Kidney glomerular epithelial cell (primary cell): ENCODE measurements at regions not wholly inside any gene's neighbourhood (a gene's known extent, or its start where the extent isn't known, plus 50 kb on each side); places are given as distances from the start of the nearest gene placed in this dataset.
"Not testable (repeated sequence)": the region's sequence is repeated elsewhere in the genome, so short reads cannot be mapped to it uniquely, and the experiment has no call there.

Experiments
- DNase-seq: peaks from one replicate; lab custom pipeline; 2025; lab: John Stamatoyannopoulos, UW

DNA sequence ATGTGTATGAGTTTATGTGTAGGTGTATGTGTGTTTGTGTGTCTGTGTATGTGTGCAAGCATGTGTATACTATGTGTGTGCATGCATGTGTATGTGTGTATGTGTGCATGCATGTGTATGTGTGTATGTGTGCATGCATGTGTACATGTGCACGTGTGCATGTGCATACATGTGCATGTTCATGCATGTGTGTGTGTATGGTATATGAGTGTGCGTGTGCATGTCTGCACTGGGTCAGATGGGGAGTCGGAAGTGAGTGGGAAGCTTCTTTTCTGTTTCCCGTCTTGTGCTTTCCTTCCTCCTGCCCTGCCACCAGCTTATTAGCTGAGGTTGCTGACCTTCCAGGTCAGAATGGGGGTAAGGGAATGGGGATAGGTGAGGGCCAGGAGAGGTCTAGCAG, 174.7 kb downstream of the MAP2K4 start:
- DNase-seq, result no peak

DNA sequence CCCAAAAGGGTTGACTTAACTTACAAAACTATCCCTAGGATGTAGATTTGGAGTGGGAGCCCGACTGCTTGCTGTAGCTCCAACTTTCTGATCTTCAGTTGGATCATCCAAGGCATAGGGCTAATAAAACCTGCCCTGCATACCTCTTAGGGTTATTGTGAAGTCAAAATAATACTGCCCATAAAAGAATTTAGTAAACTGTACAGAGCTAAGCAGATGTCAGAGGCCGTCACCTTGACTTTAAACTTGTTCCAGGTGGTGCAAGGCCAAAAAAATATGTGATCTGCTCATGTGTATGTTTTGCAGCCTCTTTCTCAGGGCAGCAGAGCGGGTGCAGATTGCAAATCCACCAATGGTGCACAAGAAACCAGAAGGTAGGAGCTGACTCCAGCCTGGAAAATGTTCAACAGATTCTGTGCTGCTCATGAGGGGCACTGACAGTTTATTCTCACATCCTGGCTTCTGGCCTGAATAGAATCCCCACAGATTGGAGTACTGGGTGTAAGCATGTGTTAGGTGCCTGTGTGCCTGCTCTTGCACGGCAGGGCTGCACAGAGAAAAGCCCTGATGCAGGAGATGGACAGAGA, 180.7 kb downstream of the MAP2K4 start:
- DNase-seq, result no peak

DNA sequence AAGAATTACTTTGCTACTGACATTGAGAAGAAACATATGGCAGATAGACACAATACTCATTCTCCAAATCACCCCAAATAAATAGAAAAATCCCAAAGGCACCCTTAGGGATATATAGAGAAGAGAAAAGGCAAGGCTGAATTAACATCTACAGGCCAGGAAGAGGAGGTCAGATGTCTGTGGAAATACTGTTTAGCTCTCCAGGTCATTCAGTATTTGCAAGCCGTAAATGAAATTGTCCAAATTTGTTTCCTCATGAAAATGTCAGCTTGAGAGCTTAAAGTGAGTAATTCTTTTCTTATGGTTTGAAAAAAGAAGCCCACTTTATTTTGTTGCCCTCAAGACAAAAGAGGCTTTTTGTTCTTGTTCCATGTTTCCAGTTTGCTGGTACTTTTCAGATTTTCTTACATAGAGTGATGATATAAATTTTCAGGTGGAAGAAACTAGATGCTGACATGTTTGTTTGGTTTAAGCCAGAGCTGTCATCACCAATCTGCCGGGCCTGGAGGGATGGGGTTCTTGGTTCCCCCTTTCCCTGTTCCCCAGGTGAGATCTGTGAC, 189.0 kb downstream of the MAP2K4 start:
- no peak for DNase-seq

DNA sequence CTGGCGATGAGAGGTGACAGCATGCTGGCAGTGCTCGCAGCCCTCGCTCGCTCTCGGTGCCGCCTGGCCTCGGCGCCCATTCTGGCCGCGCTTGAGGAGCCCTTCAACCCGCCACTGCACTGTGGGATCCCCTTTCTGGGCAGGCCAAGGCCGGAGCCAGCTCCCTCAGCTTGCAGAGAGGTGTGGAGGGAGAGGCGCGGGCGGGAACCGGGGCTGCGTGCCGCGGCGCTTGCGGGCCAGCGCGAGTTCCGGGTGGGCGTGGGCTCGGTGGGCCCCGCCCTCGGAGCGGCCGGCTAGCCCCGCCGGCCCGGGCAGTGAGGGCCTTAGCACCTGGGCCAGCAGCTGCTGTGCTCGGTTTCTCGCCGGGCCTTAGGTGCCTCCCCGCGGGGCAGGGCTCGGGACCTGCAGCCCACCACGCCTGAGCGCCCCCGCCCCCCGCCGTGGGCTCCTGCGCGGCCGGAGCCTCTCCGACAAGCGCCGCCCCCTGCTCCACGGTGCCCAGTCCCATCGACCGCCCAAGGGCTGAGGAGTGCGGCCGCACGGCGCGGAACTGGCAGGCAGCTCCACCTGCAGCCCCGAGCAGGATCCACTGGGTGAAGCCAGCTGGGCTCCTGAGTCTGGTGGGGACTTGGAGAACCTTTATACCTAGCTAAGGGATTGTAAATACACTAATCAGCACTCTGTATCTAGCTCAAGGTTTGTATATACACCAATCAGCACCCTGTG, 200.2 kb downstream of the MAP2K4 start:
- DNase-seq, result not testable (repeated sequence)

DNA sequence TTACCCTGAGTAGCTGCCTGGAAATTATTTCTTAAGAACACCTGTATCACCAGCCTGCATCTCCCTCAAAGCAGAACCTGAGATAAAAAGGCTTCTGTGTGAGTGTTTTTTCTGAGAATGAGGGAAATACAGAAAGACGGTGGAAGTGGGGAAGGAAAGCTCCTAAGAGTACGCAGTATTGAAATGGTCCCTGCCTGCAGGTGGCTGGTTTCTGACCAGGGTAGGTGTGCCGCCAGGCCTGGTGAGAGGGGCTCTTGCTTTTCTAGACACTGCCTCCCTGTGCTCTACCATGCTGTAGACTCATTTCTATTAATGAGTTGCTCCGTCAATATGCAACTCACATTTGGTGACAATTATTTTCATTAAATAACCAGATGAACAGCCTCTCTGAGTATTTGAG, 201.7 kb downstream of the MAP2K4 start:
- no peak for DNase-seq

DNA sequence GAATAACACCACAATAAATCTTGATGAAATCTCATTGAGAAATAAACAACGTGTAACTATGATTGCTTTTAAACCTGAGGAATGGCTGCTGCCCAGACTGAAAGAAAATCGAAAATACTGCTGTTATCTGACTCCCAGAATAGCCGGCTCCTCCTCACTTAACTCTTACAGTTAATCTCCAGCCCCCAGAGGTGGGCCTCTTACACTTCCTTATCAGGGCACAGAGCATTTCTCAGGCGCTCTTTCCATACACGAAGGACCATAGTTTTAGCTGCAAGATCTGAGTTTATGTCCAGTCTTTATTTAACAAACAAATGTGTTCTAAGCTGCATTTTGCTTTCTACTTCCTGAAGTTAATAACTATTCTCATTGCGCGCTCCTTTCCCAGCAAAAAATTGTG, 206.9 kb downstream of the MAP2K4 start:
- DNase-seq, result no peak

DNA sequence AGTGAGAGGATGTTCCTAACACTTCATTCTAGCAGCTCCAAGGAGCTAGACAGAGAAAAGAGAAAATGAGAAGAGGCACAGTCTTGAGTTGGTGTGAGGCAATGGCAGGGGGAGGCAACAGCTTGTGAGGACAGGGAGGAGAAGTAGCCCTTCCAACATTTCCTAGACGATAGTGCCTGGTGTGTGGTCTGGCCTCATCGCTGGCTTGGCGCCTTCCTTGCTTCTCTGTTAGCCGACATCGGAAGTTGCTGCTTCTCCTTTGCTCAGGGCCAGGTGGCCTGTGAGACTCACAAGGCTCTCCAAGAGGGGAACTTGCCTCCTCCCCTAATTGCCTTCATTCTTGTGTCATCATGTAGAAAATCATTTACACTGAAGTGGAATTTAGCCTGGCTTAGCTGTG, 208.7 kb downstream of the MAP2K4 start:
- no peak for DNase-seq

DNA sequence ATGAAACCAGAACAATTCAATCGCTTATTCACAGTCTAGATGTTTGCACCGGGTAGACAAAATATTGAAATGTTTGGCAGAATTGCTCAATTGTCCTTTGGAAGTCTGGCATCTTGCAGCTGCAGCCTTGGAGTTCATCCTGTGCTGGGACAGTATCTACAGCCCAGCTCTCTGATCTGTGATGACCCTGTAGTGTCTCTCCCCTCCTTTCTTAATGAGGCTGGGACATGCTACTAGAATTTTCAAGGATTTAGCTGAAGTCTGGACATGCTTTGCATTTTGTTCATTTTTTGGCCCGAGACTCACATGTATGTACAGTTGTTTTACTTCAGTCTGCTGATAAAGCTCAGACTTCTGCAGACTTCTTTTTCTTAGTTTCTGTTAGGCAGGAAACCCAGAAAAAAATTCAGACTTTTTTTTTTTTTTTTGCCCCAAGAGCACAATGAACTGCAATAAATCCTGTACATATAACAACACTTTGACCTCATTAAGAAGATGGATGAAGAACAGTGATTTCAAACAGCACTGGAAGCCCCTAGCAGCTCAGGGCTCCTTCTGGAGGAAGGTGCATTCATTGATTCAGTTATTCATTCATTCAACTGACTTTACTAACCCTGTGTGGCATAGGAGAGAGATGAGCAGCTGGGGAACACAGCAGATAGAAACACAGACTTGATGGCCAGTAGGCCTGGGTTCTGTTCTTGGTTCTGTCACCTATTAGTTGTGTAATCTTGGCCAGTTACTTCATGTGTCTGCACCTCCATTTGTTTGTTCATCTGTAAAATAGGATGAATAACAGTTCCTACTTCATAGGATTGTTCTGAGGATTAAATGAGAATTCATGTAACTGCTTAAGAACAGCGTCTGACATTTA, 210.0 kb downstream of the MAP2K4 start:
- no peak for DNase-seq

DNA sequence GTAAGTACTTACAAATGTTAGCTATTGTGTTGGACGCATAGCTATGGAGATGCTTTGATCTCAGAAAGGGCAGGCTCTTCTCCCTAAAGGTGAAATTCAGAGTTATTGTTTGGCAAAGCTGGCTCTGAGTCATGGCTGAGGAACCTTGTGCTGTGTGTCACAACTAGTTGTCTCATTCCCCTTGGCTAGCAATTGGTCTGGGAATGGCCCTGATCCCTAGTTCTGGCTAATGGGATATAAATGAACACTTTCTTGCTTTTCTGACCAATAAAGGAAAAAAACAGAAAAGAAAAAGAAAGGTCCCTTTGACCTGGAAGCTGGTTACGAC, 210.6 kb downstream of the MAP2K4 start:
- no peak for DNase-seq

DNA sequence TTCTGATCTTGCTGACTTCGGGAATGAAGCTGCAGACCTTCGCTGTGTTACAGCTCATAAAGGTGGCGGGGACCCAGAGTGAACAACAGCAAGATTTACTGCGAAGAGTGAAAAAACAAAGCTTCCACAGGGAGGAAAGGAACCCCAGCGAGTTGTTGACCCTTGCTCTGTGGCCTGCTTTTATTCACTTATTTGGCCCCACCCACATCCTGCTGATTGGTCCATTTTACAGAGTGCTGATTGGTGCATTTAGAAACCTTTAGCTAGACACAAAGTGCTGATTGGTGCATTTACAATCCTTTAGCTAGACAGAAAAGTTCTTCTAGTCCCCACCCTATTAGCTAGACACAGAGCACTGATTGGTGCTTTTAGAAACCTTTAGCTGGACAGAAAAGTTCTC, 218.3 kb downstream of the MAP2K4 start:
- not testable (repeated sequence) for DNase-seq

DNA sequence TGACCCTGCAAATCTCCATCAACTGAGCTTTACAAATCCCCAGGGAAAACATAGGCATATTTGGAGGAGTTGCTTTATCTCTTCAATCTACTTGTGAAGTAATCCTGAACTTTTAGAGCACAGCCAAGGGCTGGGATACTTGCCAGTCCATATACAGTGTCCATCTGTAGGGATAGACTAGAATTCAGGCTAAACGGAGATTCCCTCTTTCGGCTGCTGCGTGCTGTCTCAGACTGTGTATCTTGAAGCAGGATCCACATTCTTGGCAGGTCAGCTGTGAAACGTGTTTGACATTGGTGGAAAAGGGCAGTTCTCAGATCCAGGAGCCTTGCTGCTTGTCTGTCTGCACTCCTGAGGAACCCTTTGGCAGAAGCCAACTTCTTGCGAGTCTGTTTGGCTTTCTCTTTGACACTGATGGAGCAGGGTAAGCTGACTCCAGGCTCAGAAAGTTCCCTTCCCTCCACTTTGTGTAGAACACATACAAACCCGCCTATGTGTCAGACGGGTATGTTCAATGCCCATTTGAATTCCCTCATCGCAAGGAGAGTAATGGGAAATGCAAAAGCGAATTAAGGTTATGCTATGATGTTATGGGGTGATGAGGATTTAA, 221.8 kb downstream of the MAP2K4 start:
- DNase-seq, result no peak

DNA sequence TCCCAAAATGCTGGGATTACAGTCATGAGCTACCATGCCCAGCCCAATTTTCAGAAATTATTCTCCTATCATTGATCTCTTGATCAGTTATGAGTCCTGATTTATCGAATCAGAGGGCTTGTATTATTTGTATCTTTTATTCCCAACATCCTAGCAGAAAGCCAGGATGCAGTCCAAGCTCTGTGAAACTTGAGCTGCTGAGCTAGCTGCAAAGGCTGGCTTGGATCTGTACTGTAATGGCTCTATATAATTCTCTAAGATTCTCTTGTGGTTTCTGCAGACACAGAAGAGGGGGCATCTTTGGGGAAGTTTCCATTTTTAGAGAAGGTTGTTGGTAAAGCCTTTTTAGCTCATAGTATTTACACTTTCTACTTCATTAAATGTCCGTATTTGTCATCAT, 227.1 kb downstream of the MAP2K4 start:
- no peak for DNase-seq

DNA sequence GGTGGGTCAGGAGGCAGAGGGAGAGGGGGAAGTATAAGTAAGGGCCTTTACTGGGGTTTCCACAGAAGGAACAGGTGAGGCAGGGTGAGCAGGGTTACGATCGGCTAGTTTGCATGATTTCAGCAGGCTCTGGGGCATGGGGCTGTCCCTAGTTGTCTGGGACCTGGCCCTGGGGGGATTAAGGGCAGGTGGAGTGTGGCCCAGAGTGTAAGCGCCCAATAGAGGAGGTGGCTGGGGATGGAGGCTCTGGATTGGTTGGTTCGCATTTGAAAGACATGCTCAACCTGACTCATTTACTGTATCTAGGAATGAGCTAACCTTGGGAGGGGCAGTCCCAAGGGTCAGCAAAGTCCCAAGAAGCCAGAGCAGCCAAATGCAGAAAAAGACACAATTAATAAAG, 230.3 kb downstream of the MAP2K4 start:
- no peak for DNase-seq

DNA sequence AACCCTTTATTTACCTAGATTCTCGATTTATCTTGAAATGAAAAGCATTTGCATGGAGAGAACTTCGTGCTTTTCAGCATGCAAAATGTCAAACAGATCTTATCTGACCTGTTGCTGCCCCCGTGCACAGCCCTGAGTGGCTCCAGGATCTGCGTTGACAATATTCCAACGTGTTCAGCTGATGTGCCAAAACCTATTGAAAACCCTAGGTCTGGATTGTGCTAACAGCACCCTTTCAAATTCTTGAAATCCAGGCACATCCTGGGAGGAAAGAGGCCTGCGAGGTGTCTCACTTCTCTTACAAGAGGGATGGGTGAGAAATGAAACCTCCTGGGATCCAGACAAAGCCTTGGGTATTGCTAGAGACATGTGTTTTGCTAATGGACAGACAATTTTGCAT, 231.8 kb downstream of the MAP2K4 start:
- no peak for DNase-seq

DNA sequence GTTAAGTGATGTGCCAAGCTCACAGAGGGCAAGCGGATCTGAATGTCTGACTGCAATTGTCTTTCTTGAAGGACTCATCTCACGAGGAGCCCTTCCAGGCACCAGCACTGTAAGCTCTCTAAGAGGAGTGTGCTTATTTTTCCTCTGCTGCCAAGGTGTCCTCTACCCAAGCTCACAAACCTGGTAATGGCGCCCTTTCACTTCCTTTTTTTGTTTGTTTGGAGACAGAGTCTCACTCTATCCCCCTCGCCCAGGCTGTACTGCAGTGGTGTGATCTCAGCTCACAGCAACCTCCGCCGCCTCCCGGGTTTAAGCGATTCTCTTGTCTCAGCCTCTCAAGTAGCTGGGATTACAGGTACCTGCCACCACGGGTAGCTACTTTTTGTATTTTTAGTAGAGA, 233.8 kb downstream of the MAP2K4 start:
- no peak for DNase-seq

DNA sequence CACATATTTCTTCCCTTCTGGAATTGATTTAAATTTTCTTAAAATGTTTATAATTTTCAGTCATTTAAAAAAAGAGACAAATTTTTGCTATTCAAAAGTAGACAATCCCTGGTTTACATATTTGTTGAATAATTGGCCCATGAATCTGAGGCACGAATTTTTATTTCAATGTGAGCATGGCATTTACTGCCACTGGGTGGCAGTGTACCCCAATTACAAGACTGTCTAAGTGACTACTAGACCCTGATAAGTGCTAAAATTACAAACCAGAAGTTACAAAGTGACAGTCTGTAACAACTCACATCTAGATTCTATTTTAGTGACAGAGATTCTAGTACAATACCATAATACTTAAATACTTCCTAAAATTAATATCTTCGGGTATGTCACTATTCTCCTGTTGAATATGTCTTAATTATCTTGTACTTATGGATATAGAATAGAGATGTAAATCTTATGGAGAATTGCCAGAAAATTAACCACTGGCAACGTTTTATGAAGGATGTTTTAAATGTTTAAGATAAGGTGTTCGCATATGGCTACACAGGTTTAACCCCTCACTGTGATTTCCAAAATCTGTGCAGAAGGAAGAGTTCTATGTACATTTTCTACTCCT, 235.8 kb downstream of the MAP2K4 start:
- DNase-seq, result peak; percentile 48

DNA sequence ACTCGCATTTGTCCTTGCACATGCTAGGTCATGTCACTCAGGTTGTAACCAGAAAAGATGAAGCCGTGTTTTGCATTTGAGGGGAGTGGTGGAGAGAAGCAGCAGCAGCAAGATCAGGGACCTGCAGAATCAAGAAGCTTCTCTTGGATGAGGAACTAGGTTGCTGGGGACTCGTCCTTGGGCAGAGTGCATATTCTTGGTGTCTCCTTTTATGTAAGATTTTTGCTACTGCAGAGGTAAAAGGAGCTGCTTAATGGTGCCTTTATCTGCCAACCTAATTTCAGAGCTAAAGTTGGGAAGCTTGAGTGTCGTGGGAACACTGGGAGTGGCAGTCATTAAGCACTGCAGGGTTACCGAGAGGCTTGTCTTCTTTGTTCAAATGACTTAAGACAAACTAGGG, 236.5 kb downstream of the MAP2K4 start:
- no peak for DNase-seq

DNA sequence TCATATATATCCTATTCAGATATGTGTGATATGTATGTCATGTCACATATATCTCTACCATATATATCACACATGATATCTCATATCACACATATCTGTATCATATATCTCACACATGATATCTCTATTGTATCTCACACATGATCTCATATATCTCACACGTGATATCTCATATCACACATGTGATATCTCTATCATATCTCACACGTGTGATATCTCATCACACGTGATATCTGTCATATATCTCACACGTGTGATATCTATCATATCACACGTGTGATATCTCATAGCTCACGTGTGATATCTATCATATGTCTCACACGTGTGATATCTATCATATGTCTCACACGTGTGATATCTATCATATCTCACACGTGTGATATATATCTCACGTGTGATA, 240.7 kb downstream of the MAP2K4 start:
- no peak for DNase-seq

DNA sequence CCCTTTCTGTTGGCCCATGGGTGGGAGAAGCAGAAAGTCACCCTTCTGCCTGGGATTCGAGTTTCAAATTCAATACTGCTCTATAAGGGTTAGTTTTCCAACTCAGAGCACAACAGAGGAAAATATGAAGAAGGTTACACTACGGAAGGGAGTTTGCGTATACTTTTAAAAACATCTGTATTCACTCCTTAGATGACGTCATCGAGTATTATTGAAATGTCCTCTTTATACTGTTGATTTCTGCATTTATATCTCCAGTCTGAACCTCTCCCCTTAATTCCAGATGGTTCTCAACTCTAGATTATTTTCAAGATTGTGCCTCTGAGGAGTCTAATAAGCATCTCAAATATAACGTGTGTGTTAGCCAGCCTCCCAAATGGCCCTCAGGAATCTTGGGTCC, 249.1 kb downstream of the MAP2K4 start:
- DNase-seq, result no peak

DNA sequence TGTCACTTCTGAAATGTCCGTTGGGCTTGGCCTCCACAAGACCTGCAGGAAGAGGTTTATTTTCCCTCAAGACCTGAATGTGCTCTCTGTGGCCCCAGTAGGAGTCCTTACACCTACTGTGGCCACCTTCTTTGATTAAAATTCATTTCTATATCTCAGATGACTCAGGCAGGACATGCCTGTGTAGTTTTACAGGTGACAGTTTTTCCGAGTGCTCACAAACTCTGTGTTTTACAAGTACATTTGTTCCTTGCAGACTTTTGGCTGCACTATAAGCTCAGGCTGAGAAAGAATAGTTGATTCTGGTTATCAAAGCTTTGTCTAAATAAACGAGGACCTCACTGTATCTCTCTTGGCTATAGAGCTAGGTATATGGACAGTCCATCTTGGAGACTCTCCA, 257.1 kb downstream of the MAP2K4 start:
- DNase-seq, result no peak

DNA sequence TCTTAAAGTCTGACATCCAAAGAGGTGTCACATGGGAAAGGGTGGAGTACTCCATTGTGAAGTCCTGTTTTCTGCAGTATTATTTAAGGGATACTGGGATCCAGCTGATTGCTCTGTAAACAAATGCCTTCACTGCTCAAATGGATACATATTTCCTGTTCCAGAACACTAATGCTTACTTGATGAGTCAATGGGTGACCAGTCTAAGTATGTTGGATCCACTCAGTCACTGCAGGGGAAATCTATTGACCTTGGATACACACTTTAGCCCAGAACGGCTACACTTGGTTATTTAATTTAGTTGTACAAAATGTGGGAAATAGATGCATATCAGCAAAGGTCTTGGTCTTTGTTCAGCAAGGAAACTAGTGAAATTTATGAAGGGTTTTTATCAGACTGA, 261.4 kb downstream of the MAP2K4 start:
- peak; percentile 75 for DNase-seq

DNA sequence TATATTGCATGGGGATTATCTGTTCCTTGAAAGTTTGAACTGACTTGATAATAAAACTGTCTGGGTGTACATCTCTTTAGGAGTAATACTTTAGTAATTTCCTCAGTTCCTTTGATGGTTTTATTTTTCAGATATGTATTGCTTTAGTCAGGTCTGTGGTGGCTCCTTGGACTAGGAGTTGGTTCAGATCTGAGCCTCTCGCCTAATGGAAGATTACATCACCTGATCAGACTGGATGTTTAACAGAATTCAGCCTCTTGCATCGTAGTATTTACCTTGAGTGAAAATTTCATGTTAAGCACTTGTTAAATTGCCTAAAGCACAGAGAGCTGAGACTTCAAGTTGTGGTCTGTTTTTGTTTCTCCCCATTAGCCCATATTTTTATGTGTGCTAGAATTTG, 267.3 kb downstream of the MAP2K4 start:
- no peak for DNase-seq
